ENCODE measurements at regions not wholly inside any gene's neighbourhood (a gene's known extent, or its start where the extent isn't known, plus 50 kb on each side); places are given as distances from the start of the nearest gene placed in this dataset.

- DNase-seq (ENCODE audit: low read depth): no peak
- TF ChIP-seq CTCF (IDR thresholded peaks at IDR 0.05; ENCODE audit: insufficient read depth, low read depth, low read length, missing control alignments): no peak
- H3K4me3 ChIP-seq (ENCODE audit: low read length): no peak overlapping the region
These were observed 290.1 kb downstream of the TCERG1L start for GRCh38 chr10:131021246-131021895.

- H3K4me3 ChIP-seq (ENCODE audit: low read length): no peak overlapping the region
- no peak for DNase-seq (ENCODE audit: low read depth)
- TF ChIP-seq CTCF (IDR thresholded peaks at IDR 0.05; ENCODE audit: insufficient read depth, low read depth, low read length, missing control alignments): no peak
These were observed 289.6 kb downstream of the TCERG1L start for GRCh38 chr10:131021969-131022368.

GRCh38 chr10:131022369-131022768, 289.2 kb downstream of the TCERG1L start:
- H3K4me3 ChIP-seq (ENCODE audit: low read length): no peak overlapping the region
- no peak for TF ChIP-seq CTCF (IDR thresholded peaks at IDR 0.05; ENCODE audit: insufficient read depth, low read depth, low read length, missing control alignments)
- DNase-seq (ENCODE audit: low read depth): no peak

- no peak for TF ChIP-seq CTCF (IDR thresholded peaks at IDR 0.05; ENCODE audit: insufficient read depth, low read depth, low read length, missing control alignments)
- no peak overlapping the region for H3K4me3 ChIP-seq (ENCODE audit: low read length)
- DNase-seq (ENCODE audit: low read depth): no peak
These were observed 288.5 kb downstream of the TCERG1L start for GRCh38 chr10:131022981-131023380.

GRCh38 chr10:131024259-131025131, 287.0 kb downstream of the TCERG1L start:
- no peak for DNase-seq (ENCODE audit: low read depth)
- no peak overlapping the region for H3K4me3 ChIP-seq (ENCODE audit: low read length)
- TF ChIP-seq CTCF (IDR thresholded peaks at IDR 0.05; ENCODE audit: insufficient read depth, low read depth, low read length, missing control alignments): no peak

- no peak for DNase-seq (ENCODE audit: low read depth)
These were observed 286.2 kb downstream of the TCERG1L start for GRCh38 chr10:131025333-131025732.

More at GRCh38 chr10:131025333-131025732, 286.2 kb downstream of the TCERG1L start:
- TF ChIP-seq CTCF (IDR thresholded peaks at IDR 0.05; ENCODE audit: insufficient read depth, low read depth, low read length, missing control alignments): no peak
- H3K4me3 ChIP-seq (ENCODE audit: low read length): no peak overlapping the region

Data from epithelial cell of esophagus (primary cell).